T-cell (primary cell): ENCODE measurements at regions not wholly inside any gene's neighbourhood (a gene's known extent, or its start where the extent isn't known, plus 50 kb on each side); places are given as distances from the start of the nearest gene placed in this dataset.
"Not testable (repeated sequence)": the region's sequence is repeated elsewhere in the genome, so short reads cannot be mapped to it uniquely, and the experiment has no call there.

Experiments used
- ATAC-seq, 4 experiments: fragments of 200-7000 bp in 3 of 4; fragments of 150-1000 bp in 1 of 4; cut with Tn5 transposase; replicated peaks in 1 of 4; 1 replicate in 3 of 4; 2 replicates in 1 of 4; pipeline ENCODE4 v1.10.0; 2021; ENCODE audit warnings: moderate library complexity in 3 of 4, mild to moderate bottlenecking in 2 of 4, moderate number of reproducible peaks in 1 of 4
- CTCF ChIA-PET, 2 donors: fragments of 300-600 bp; sonication (Branson Sonifier 250); formaldehyde crosslinking; loops; one replicate each; lab custom pipeline; 2022; ENCODE audit warnings: antibody characterized with exemption in 2 of 2; lab: Charles Lee
- POLR2A ChIA-PET, 2 donors: fragments of 300-600 bp; sonication (Branson Sonifier 250); formaldehyde crosslinking; loops; one replicate each; lab custom pipeline; 2022; ENCODE audit warnings: antibody characterized with exemption in 2 of 2; lab: Charles Lee
- DNase-seq, 35 experiments: peaks; one replicate each; pipeline versions ENCODE4 v3.0.0 to v3.0.0-alpha.2; 2013 to 2023
- H3K27ac ChIP-seq: one replicate; pipeline ENCODE4 v1.5.1; 2013; ENCODE audit warnings: low read length
- H3K27me3 ChIP-seq, 2 experiments: replicated peaks in 1 of 2; 1 replicate in 1 of 2; 2 replicates in 1 of 2; pipeline versions ENCODE4 v1.6.1 to v1.7.0; 2013; ENCODE audit warnings: low read length in 1 of 2, mixed read lengths in 1 of 2; ENCODE audit not compliant: control insufficient read depth in 2 of 2, insufficient read depth in 2 of 2; ENCODE audit errors: extremely low read depth in 1 of 2
- H3K36me3 ChIP-seq, 2 donors: 1 replicate in 1 of 2; 2 replicates in 1 of 2; pipeline versions ENCODE4 v1.6.1 to v1.7.0; 2013; ENCODE audit warnings: low read length in 1 of 2; ENCODE audit not compliant: control insufficient read depth in 2 of 2, insufficient read depth in 1 of 2; ENCODE audit errors: extremely low read depth in 1 of 2
- H3K4me1 ChIP-seq, 2 experiments: 1 replicate in 1 of 2; 2 replicates in 1 of 2; pipeline versions ENCODE4 v1.6.1 to v1.7.0; 2013; ENCODE audit warnings: low read length in 2 of 2, mixed read lengths in 1 of 2; ENCODE audit not compliant: insufficient read depth in 2 of 2, control insufficient read depth in 1 of 2; ENCODE audit errors: extremely low read depth in 1 of 2
- H3K4me3 ChIP-seq, 2 donors: 1 replicate in 1 of 2; 2 replicates in 1 of 2; pipeline versions ENCODE4 v1.5.1 to v1.7.0; 2013; ENCODE audit warnings: mild to moderate bottlenecking in 2 of 2, low read length in 1 of 2, moderate library complexity in 1 of 2; ENCODE audit not compliant: control insufficient read depth in 1 of 2; ENCODE audit errors: extremely low read depth in 1 of 2
- H3K9me3 ChIP-seq: 2 replicates; pipeline ENCODE4 v1.7.0; 2013
- H3K27ac Mint-ChIP-seq, 2 donors: one replicate each; pipeline ENCODE4 v1.8.0; 2020 to 2021; ENCODE audit warnings: mild to moderate bottlenecking in 2 of 2, mixed read lengths in 2 of 2
- H3K27me3 Mint-ChIP-seq, 2 donors: one replicate each; pipeline ENCODE4 v1.8.0; 2021 to 2022; ENCODE audit warnings: mixed read lengths in 2 of 2
- H3K36me3 Mint-ChIP-seq: one replicate; pipeline ENCODE4 v1.8.0; 2021; ENCODE audit warnings: mixed read lengths
- H3K4me1 Mint-ChIP-seq, 3 donors: one replicate each; pipeline ENCODE4 v1.8.0; 2020 to 2022; ENCODE audit warnings: mixed read lengths in 3 of 3, mild to moderate bottlenecking in 1 of 3
- H3K4me3 Mint-ChIP-seq, 3 donors: one replicate each; pipeline ENCODE4 v1.8.0; 2020 to 2022; ENCODE audit warnings: mild to moderate bottlenecking in 3 of 3, mixed read lengths in 3 of 3, moderate library complexity in 3 of 3
- H3K9me3 Mint-ChIP-seq, 3 donors: one replicate each; pipeline ENCODE4 v1.8.0; 2020 to 2022; ENCODE audit warnings: mixed read lengths in 3 of 3
- WGBS: methylation state at CpG from one replicate; pipeline ENCODE4 v1.1.5; 2013; ENCODE audit warnings: missing lambda C conversion rate; ENCODE audit not compliant: insufficient coverage; 5-methylcytosine and 5-hydroxymethylcytosine counted together

DNA sequence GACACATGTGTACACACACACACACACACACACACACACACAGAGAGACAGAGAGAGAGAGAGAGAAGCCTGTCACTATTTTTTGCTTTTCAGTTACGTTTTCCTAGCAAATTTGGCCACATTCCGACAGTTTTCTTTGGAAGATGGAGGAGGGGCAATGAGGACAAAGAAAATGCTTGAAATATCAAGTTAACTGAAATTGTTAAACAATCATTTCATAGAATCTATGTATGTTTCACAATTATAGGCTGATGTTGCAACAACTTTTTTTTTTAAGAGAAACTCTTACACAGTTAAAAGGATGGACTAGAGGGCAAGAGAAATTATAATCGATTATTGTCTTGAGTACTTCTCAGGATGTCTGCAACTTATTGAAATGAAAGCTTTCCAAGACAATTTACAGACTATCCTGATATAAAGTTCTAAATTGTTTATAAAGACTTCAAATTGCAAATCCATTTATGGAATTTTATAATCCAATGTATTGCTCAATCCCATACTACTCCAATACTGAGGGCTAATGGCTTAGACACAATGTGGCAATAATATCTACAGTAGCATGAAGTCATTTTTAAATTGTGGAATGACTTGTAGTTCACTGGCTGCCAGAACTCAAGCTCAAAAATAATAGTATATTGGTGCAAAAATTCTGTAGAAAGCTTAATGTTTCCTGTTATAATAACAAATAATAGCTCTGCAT, 647.0 kb upstream of the PCDH7 start:
- Histone ChIP-seq H3K27ac (no peak overlapping the region), H3K36me3 (no peaks in the 10 kb centered on the region), H3K4me3 (no peak overlapping the region), H3K4me1 (no peaks in the 10 kb centered on the region), H3K27me3 (no peaks in the 10 kb centered on the region), H3K9me3 (peaks cover 4% of the 10 kb centered on the region)
- POLR2A ChIA-PET: no interaction called here
- Mint-ChIP-seq H3K4me3 (no peak overlapping the region), H3K27ac (no peak overlapping the region), H3K27me3 (no peaks in the 10 kb centered on the region), H3K9me3 (peaks cover 17 to 32% (median 24%) of the 10 kb centered on the region in 3 donors), H3K36me3 (no peaks in the 10 kb centered on the region), H3K4me1 (no peaks in the 10 kb centered on the region)
- DNase-seq (no peak), ATAC-seq (no peak)
- CTCF ChIA-PET: no interaction called here
- WGBS: no CpG with 5 or more reads among the region's 3 CpGs

GRCh38 chr4:30092420-30093128, 627.6 kb upstream of the PCDH7 start:
- H3K4me3 Mint-ChIP-seq, H3K27ac Mint-ChIP-seq, H3K4me1 Mint-ChIP-seq, DNase-seq, H3K27me3 Mint-ChIP-seq, H3K36me3 ChIP-seq, H3K27ac ChIP-seq, CTCF ChIA-PET, H3K4me3 ChIP-seq, POLR2A ChIA-PET, H3K9me3 ChIP-seq, H3K36me3 Mint-ChIP-seq, H3K27me3 ChIP-seq, ATAC-seq, H3K4me1 ChIP-seq: not testable (repeated sequence)
- WGBS: 95% methylated on average over 32 of the region's 37 CpGs
- H3K9me3 Mint-ChIP-seq: peaks cover 12 to 25% (median 16%) of the 10 kb centered on the region in 3 donors

- H3K36me3 Mint-ChIP-seq: no peaks in the 10 kb centered on the region
- Histone ChIP-seq H3K27ac (no peak overlapping the region), H3K4me3 (no peak overlapping the region), H3K36me3 (no peaks in the 10 kb centered on the region), H3K27me3 (no peaks in the 10 kb centered on the region), H3K9me3 (peaks cover 2% of the 10 kb centered on the region), H3K4me1 (no peaks in the 10 kb centered on the region)
- no peak overlapping the region for H3K4me3 Mint-ChIP-seq
- DNase-seq (no peak), ATAC-seq (no peak)
- no peak overlapping the region for H3K27ac Mint-ChIP-seq
- ChIA-PET CTCF (no interaction called here), POLR2A (no interaction called here)
- H3K27me3 Mint-ChIP-seq: no peaks in the 10 kb centered on the region
- H3K9me3 Mint-ChIP-seq: peaks cover 13 to 14% (median 13%) of the 10 kb centered on the region in 3 donors
- H3K4me1 Mint-ChIP-seq: no peaks in the 10 kb centered on the region
- no CpG with 5 or more reads among the region's 1 CpG for WGBS
These were observed 625.3 kb upstream of the PCDH7 start for GRCh38 chr4:30094887-30095286.

GRCh38 chr4:30103455-30103854, 616.7 kb upstream of the PCDH7 start:
- H3K4me1 ChIP-seq: no peaks in the 10 kb centered on the region
- no peaks in the 10 kb centered on the region for H3K36me3 Mint-ChIP-seq
- H3K27ac ChIP-seq: no peak overlapping the region
- DNase-seq (no peak), ATAC-seq (no peak)
- no peak overlapping the region for H3K4me3 Mint-ChIP-seq
- ChIA-PET POLR2A (no interaction called here), CTCF (no interaction called here)
- peaks cover 9 to 23% (median 21%) of the 10 kb centered on the region in 3 donors for H3K9me3 Mint-ChIP-seq
- no peaks in the 10 kb centered on the region for H3K27me3 ChIP-seq
- no peak overlapping the region for H3K4me3 ChIP-seq
- H3K27ac Mint-ChIP-seq: no peak overlapping the region
- no peaks in the 10 kb centered on the region for H3K27me3 Mint-ChIP-seq
- H3K4me1 Mint-ChIP-seq: no peaks in the 10 kb centered on the region
- H3K36me3 ChIP-seq: no peaks in the 10 kb centered on the region
- H3K9me3 ChIP-seq: peaks cover 2% of the 10 kb centered on the region

DNA sequence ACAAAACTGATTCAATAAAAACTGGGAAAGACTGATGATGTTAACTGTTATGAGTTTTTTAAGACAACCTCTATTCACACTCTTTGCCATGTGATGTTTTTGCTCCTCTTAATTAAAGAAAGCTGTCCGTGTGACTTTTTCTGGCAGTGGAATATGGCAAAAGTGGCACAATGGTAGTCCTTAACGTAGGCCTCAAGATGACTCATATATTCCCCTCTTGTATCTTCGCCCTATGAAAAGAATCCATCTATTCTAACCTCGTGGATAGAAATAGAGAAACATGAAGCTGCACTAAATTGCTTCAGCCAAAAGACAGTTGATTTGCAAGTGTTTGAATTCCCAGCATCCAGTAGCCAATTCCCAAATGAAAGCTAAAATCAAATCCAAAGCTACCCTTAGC, 603.8 kb upstream of the PCDH7 start:
- H3K36me3 ChIP-seq: no peaks in the 10 kb centered on the region
- no peaks in the 10 kb centered on the region for H3K4me1 ChIP-seq
- ChIA-PET CTCF (no interaction called here), POLR2A (no interaction called here)
- 40% methylated on average over 2 of the region's 4 CpGs for WGBS
- no peaks in the 10 kb centered on the region for H3K4me1 Mint-ChIP-seq
- H3K27ac ChIP-seq: no peak overlapping the region
- H3K27me3 ChIP-seq: no peaks in the 10 kb centered on the region
- peaks cover 5% of the 10 kb centered on the region for H3K9me3 ChIP-seq
- no peak overlapping the region for H3K4me3 Mint-ChIP-seq
- H3K27me3 Mint-ChIP-seq: no peaks in the 10 kb centered on the region
- no peak for DNase-seq
- H3K9me3 Mint-ChIP-seq: peaks cover 9 to 28% (median 28%) of the 10 kb centered on the region in 3 donors
- H3K27ac Mint-ChIP-seq: no peak overlapping the region
- H3K36me3 Mint-ChIP-seq: no peaks in the 10 kb centered on the region
- H3K4me3 ChIP-seq: no peak overlapping the region
- ATAC-seq: no peak

DNA sequence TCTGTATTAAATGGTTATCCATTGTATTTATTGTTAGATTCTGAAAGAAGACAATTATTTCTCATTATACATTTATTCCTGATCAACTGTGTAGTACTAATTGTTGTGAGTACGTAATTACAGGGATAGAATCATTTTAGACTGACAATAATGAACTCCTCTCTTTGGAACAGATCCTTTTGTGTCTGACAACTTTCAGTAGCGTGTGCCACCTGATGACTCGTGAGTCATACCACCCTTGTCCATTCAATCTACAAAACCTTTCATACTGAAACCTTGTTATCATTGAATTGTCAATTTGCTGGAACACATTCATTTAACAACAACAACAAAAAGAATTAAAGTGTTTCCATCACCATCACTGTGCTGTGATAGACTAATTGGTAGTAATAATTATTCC, 602.7 kb upstream of the PCDH7 start:
- Histone ChIP-seq H3K27me3 (no peaks in the 10 kb centered on the region), H3K4me3 (no peak overlapping the region), H3K27ac (no peak overlapping the region), H3K9me3 (peaks cover 6% of the 10 kb centered on the region), H3K4me1 (no peaks in the 10 kb centered on the region), H3K36me3 (no peaks in the 10 kb centered on the region)
- CTCF ChIA-PET: no interaction called here
- H3K4me1 Mint-ChIP-seq: no peaks in the 10 kb centered on the region
- no peak for DNase-seq
- H3K27ac Mint-ChIP-seq: no peak overlapping the region
- peaks cover 4 to 24% (median 24%) of the 10 kb centered on the region in 3 donors for H3K9me3 Mint-ChIP-seq
- H3K27me3 Mint-ChIP-seq: no peaks in the 10 kb centered on the region
- H3K36me3 Mint-ChIP-seq: no peaks in the 10 kb centered on the region
- WGBS: 33% methylated on average over 2 of the region's 3 CpGs
- no peak overlapping the region for H3K4me3 Mint-ChIP-seq
- no peak for ATAC-seq
- POLR2A ChIA-PET: no interaction called here
